Liver (tissue), 8 donors: ENCODE measurements at regions not wholly inside any gene's neighbourhood (a gene's known extent, or its start where the extent isn't known, plus 50 kb on each side); places are given as distances from the start of the nearest gene placed in this dataset.

ENCODE experiments used
- DNase-seq: peaks from one replicate; pipeline ENCODE4 v3.0.0-alpha.2; 2017; ENCODE audit warnings: low spot score
- H3K27ac ChIP-seq, 2 donors: one replicate each; pipeline ENCODE4 v1.7.0; 2013; ENCODE audit warnings: inconsistent platforms in 2 of 2, low read length in 2 of 2, control low read depth in 1 of 2, low read depth in 1 of 2, mild to moderate bottlenecking in 1 of 2
- H3K27me3 ChIP-seq, 4 donors: one replicate each; pipeline versions ENCODE4 v1.6.1 to v1.7.0; 2013; ENCODE audit warnings: low read length in 3 of 4, inconsistent platforms in 1 of 4, mild to moderate bottlenecking in 1 of 4, moderate library complexity in 1 of 4; ENCODE audit not compliant: control insufficient read depth in 4 of 4, insufficient read depth in 4 of 4
- H3K36me3 ChIP-seq, 4 donors: one replicate each; pipeline versions ENCODE4 v1.6.1 to v1.7.0; 2013; ENCODE audit warnings: low read length in 3 of 4, mild to moderate bottlenecking in 3 of 4, low read depth in 1 of 4, moderate library complexity in 1 of 4; ENCODE audit not compliant: control insufficient read depth in 4 of 4, insufficient read depth in 3 of 4
- H3K4me1 ChIP-seq, 4 donors: one replicate each; pipeline versions ENCODE4 v1.6.1 to v1.7.0; 2013; ENCODE audit warnings: low read length in 3 of 4, mild to moderate bottlenecking in 3 of 4, moderate library complexity in 1 of 4; ENCODE audit not compliant: control insufficient read depth in 4 of 4, insufficient read depth in 4 of 4
- H3K4me3 ChIP-seq, 3 donors: one replicate each; pipeline versions ENCODE4 v1.6.1 to v1.7.0; 2013; ENCODE audit warnings: low read length in 3 of 3, control low read depth in 1 of 3, low read depth in 1 of 3, mild to moderate bottlenecking in 1 of 3
- H3K9ac ChIP-seq, 2 donors: one replicate each; pipeline ENCODE4 v1.7.0; 2013; ENCODE audit warnings: low read length in 2 of 2, mild to moderate bottlenecking in 2 of 2, moderate library complexity in 2 of 2, control low read depth in 1 of 2, low read depth in 1 of 2
- H3K9me3 ChIP-seq, 4 donors: one replicate each; pipeline versions ENCODE4 v1.6.1 to v1.7.0; 2013; ENCODE audit warnings: low read length in 3 of 4; ENCODE audit not compliant: control insufficient read depth in 4 of 4
- ATF3 ChIP-seq: IDR thresholded peaks from 2 replicates; pipeline ENCODE4 v1.6.1; 2016; ENCODE audit warnings: antibody characterized with exemption
- CTCF ChIP-seq: fragments of 150-350 bp; IDR thresholded peaks from 2 replicates; pipeline ENCODE4 v1.5.1; 2017; ENCODE audit warnings: improper control_type of control experiment, low read depth, low read length; ENCODE audit not compliant: missing input control
- EGR1 ChIP-seq, 2 donors: IDR thresholded peaks; 2 replicates each; pipeline ENCODE4 v1.6.1; 2016 to 2018; ENCODE audit warnings: antibody characterized with exemption in 2 of 2, low read depth in 2 of 2
- FOXA1 ChIP-seq: IDR thresholded peaks from 2 replicates; pipeline ENCODE4 v1.6.1; 2016; ENCODE audit warnings: antibody characterized with exemption
- FOXA2 ChIP-seq: IDR thresholded peaks from 2 replicates; pipeline ENCODE4 v1.6.1; 2016; ENCODE audit warnings: antibody characterized with exemption
- GABPA ChIP-seq, 2 donors: IDR thresholded peaks in 1 of 2; conservative IDR thresholded peaks in 1 of 2; 2 replicates each; pipeline ENCODE4 v1.6.1; 2016; ENCODE audit warnings: antibody characterized with exemption in 2 of 2, mild to moderate bottlenecking in 1 of 2, moderate library complexity in 1 of 2
- HNF4A ChIP-seq, 2 donors: conservative IDR thresholded peaks; 2 replicates each; pipeline ENCODE4 v1.6.1; 2016; ENCODE audit warnings: antibody characterized with exemption in 2 of 2, mild to moderate bottlenecking in 2 of 2
- HNF4G ChIP-seq: IDR thresholded peaks from 2 replicates; pipeline ENCODE4 v1.6.1; 2016; ENCODE audit warnings: antibody characterized with exemption
- JUND ChIP-seq, 2 donors: IDR thresholded peaks; 2 replicates each; pipeline ENCODE4 v1.6.1; 2016; ENCODE audit warnings: antibody characterized with exemption in 2 of 2
- MAX ChIP-seq: IDR thresholded peaks from 2 replicates; pipeline ENCODE4 v1.6.1; 2016; ENCODE audit warnings: antibody characterized with exemption
- NR2F2 ChIP-seq: IDR thresholded peaks from 2 replicates; pipeline ENCODE4 v1.6.1; 2016; ENCODE audit warnings: antibody characterized with exemption
- RAD21 ChIP-seq, 2 donors: IDR thresholded peaks; 2 replicates each; pipeline ENCODE4 v1.6.1; 2016; ENCODE audit warnings: antibody characterized with exemption in 2 of 2, mild to moderate bottlenecking in 2 of 2
- REST ChIP-seq: IDR thresholded peaks from 2 replicates; pipeline ENCODE4 v1.6.1; 2016; ENCODE audit warnings: antibody characterized with exemption, mild to moderate bottlenecking
- RXRA ChIP-seq, 2 donors: IDR thresholded peaks; 2 replicates each; pipeline ENCODE4 v1.6.1; 2017 to 2018; ENCODE audit warnings: antibody characterized with exemption in 2 of 2, mild to moderate bottlenecking in 1 of 2
- SP1 ChIP-seq: IDR thresholded peaks from 2 replicates; pipeline ENCODE4 v1.6.1; 2018; ENCODE audit warnings: antibody characterized with exemption, mild to moderate bottlenecking
- TAF1 ChIP-seq: conservative IDR thresholded peaks from 2 replicates; pipeline ENCODE4 v1.6.1; 2016; ENCODE audit warnings: antibody characterized with exemption, mild to moderate bottlenecking
- YY1 ChIP-seq: IDR thresholded peaks from 2 replicates; pipeline ENCODE4 v1.6.1; 2016; ENCODE audit warnings: antibody characterized with exemption, mild to moderate bottlenecking
- ZBTB33 ChIP-seq: IDR thresholded peaks from 2 replicates; pipeline ENCODE4 v1.6.1; 2016; ENCODE audit warnings: antibody characterized with exemption
- WGBS: extraction: QIAGEN DNeasy Blood & Tissue Kit; methylation state at CpG from one replicate; pipeline ENCODE4 v1.1.7; 2013; 5-methylcytosine and 5-hydroxymethylcytosine counted together
- donor health status: healthy.
- donor health status: healthy.
- donor health status: healthy.
- donor health status: healthy.
- donor health status: healthy.

GRCh38 chrX:20593836-20594235 lies 327.1 kb upstream of the RPS6KA3 start (continued):
- TF ChIP-seq REST (no peak), RXRA (IDR thresholded peaks at IDR 0.05) (no peak)

GRCh38 chrX:20593402-20593801 lies 326.7 kb upstream of the RPS6KA3 start:
- no peak overlapping the region for H3K4me3 ChIP-seq
- peaks cover 0 to 2% (median 0%) of the 10 kb centered on the region in 4 donors for H3K4me1 ChIP-seq
- DNase-seq, result no peak
- no peak overlapping the region for H3K27ac ChIP-seq
- no peaks in the 10 kb centered on the region for H3K36me3 ChIP-seq
- 87% methylated on average over 2 of the region's 2 CpGs for WGBS
- H3K9ac ChIP-seq, result no peak overlapping the region
- TF ChIP-seq HNF4A (conservative IDR thresholded peaks at IDR 0.05) (no peak), JUND (IDR thresholded peaks at IDR 0.05) (no peak), HNF4G (no peak), TAF1 (no peak), RXRA (IDR thresholded peaks at IDR 0.05) (no peak), EGR1 (IDR thresholded peaks at IDR 0.05; ENCODE audit: low read depth in 2 of 2) (no peak), YY1 (no peak), NR2F2 (no peak), GABPA (IDR thresholded peaks at IDR 0.05 in 1 of 2, conservative IDR thresholded peaks at IDR 0.05 in 1 of 2) (no peak), ZBTB33 (no peak), FOXA1 (no peak), RAD21 (IDR thresholded peaks at IDR 0.05) (no peak), ATF3 (no peak), MAX (no peak), REST (no peak), CTCF (no peak), FOXA2 (no peak), SP1 (no peak)
- H3K9me3 ChIP-seq, result no peaks in the 10 kb centered on the region
- H3K27me3 ChIP-seq, result no peaks in the 10 kb centered on the region
